UCSD-AML1 (cell line): ENCODE measurements at regions not wholly inside any gene's neighbourhood (a gene's known extent, or its start where the extent isn't known, plus 50 kb on each side); places are given as distances from the start of the nearest gene placed in this dataset.
"Not testable (repeated sequence)": the region's sequence is repeated elsewhere in the genome, so short reads cannot be mapped to it uniquely, and the experiment has no call there.

Experiments
- DNase-seq: peaks from one replicate; lab custom pipeline; 2025; ENCODE audit not compliant: unreplicated experiment; lab: John Stamatoyannopoulos, UW

DNA sequence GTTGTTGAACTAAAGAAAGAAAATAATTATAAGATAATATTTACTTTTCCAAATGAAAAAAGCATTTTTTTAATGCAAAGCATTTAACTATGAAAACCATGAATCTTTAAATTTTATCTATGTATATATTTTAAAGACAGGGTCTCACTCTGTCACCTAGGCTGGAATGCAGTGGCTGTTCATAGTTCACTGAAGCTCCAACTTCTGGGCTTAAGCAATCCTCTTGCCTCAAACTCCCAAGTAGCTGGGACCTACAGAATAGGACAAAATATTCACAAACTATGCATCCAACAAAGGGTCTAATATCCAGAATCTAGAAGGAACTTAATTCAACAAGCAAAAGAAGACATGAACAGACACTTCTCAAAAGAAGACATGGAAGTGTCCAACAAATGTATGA is 55.9 kb upstream of the ALB start:
- no peak for DNase-seq

- DNase-seq = no peak
These were observed 56.6 kb upstream of the ALB start for GRCh38 chr4:73347497-73347896.

DNA sequence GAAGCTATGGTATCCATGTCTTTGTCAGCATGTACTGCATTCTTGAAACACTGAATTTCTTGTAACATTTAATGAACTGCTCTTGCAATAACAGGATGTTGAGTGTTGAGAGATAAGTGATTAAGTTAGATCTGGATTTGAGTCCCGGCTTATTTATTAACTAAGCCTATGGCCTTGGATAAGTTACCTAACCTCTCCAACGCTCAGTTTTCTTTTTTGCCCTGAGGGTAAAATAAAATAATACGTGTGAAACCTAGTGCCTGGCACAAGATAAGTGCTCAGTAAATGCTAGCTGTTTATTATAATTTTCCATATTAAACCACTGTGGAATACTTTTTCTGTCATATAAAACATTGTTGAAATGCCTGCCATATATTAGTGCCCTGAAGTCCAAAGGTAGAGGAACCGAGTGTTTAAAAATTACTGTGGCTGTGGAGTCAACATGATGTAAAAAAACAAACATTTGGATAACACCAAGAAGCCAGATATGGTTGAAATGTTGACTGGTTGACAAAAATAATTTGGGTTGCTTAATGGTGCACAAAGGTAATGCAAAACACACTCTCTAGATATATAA is 58.6 kb upstream of the ALB start:
- no peak for DNase-seq

DNA sequence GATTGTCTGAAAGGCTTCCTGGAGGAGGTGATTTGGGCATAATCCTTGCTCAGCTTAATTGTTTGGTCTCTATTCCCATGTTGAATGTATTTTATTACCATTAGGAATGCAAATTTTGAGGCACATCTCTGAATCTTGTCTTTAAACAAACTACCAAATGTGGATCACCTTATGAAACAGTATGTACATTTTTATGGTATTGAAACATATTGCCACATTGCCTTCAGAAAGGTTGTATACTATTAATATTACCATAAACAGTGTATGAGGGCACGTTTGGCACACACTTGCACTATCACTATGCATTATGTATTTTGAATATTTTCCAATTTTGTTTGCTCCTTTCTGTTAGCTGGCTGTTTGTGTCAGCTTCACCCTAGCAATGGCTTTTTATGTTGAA is 60.0 kb upstream of the ALB start:
- DNase-seq = no peak

DNA sequence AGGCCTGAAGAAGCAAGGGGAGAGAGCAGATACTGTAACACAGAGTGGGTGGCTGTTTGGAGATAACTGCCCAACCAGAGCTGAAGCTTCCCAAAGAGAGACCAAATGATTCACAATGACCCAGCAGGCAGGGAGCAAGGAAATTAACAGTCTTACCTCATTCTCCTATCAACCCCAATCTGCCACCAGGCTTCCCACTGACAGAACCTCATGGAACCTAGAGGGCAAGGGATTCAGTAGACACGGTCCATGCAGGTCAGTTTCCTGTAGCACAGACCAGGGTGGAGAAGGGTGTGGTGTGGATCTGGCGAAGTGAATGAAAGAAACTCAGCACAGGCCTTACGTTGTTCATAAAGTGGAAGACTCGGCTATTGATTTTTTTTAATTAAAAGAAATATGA is 60.7 kb upstream of the ALB start:
- DNase-seq = no peak

- peak; percentile 8 for DNase-seq
These were observed 62.6 kb upstream of the ALB start for GRCh38 chr4:73341454-73341853.

DNA sequence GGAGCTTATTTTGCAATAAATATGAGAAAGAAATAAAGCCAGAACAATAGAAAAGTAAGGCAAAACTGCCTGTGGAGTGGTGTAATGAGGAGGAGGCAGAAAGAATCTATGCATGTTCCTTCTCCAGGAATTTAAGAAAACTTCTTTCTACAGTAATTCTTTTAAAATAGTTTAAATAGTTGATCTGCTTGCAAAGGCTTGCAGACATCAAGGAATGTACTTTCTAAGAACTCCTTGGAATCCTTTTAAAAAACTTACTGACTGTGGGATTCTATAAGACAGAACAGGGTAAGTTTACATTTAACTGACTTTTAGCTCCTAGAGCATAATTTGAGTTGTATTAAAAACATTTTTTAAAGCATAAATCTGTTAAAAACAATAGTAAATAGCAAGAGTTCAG is 63.2 kb upstream of the ALB start:
- DNase-seq = no peak

- no peak for DNase-seq
These were observed 68.4 kb upstream of the ALB start for GRCh38 chr4:73335679-73336078.

DNA sequence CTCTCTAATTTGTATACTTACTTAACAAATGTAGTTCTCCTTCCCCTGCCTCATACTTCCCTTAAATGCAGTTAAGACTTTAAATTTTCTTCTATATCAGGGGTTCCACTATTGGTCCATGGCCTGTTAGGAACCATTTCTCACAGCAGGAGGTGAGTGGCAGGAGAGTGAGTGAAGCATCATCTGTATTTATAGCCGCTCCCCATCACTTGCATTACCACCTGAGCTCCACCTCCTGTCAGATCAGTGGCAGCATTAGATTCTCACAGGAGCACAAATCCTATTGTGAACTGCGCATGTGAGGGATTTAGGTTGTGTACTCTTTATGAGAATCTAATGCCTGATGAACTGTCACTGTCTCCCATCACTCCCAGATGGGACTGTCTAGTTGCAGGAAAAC is 72.1 kb upstream of the ALB start:
- not testable (repeated sequence) for DNase-seq

- no peak for DNase-seq
These were observed 70.7 kb upstream of the ANKRD17 start for GRCh38 chr4:73329300-73329699.

GRCh38 chr4:73325776-73326175 is 67.2 kb upstream of the ANKRD17 start:
- DNase-seq = not testable (repeated sequence)

DNA sequence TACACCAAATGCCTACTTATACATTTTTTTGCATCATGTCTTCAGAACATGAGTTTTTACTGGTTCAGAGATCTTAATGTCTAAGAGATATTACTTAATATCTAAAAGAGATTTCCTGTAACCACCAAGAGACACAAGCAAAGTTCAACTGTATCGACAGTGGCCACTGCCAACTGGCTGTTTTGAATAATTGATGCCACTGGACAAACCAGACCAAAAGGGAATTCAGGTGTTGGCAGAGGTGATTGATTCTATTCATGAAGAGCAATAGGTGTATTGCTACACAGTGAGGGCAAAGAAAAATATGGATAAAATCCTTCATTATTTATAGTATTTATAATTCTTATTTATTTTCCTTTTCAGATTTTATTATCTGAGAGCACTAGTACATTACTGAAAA is 58.5 kb upstream of the ANKRD17 start:
- DNase-seq = no peak

DNA sequence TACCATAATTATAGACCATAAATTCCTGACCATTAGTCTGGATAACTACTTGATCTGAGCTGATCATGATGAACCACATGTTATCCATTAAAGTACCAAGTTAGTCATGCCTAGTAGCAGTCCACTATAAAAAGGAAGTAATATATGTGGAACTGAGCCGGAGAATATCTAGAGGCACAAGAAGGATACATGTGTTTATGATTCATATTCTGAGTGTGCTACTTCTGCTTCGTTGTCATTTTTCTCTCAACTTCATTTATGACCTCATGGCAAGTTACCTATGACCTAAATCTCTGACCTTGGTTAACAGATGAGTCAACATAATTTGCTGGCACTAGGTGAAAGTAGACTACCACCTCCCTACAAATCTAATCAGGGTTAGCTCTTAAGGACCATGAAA is 56.5 kb upstream of the ANKRD17 start:
- no peak for DNase-seq

- no peak for DNase-seq
These were observed 54.4 kb upstream of the ANKRD17 start for GRCh38 chr4:73312967-73313366.

- no peak for DNase-seq
These were observed 52.8 kb upstream of the ANKRD17 start for GRCh38 chr4:73311428-73311827.

GRCh38 chr4:73309211-73309610 is 50.6 kb upstream of the ANKRD17 start:
- no peak for DNase-seq
